Skin epidermis (tissue), 12 donors: ENCODE measurements at regions not wholly inside any gene's neighbourhood (a gene's known extent, or its start where the extent isn't known, plus 50 kb on each side); places are given as distances from the start of the nearest gene placed in this dataset.

Experiments used
- H3K27ac ChIP-seq, 21 experiments: fragments of 200-600 bp; sonication (generic) in 11 of 21; one replicate each; pipeline ENCODE4 v1.5.0; 2020; ENCODE audit warnings: mild to moderate bottlenecking in 3 of 21, inconsistent platforms in 2 of 21, moderate library complexity in 2 of 21
- H3K4me3 ChIP-seq, 7 experiments: fragments of 200-600 bp; sonication (generic) in 2 of 7; one replicate each; pipeline ENCODE4 v1.5.0; 2020; ENCODE audit warnings: inconsistent platforms in 2 of 7, mild to moderate bottlenecking in 2 of 7, moderate library complexity in 1 of 7

GRCh38 chr7:131194070-131194865, 133.4 kb upstream of the MKLN1 start:
- no peak overlapping the region for H3K27ac ChIP-seq
- H3K4me3 ChIP-seq = no peak overlapping the region

- H3K4me3 ChIP-seq = no peak overlapping the region
- H3K27ac ChIP-seq = no peak overlapping the region
Measured at GRCh38 chr7:131196803-131197202, 130.9 kb upstream of the MKLN1 start.

GRCh38 chr7:131197920-131198615, 129.6 kb upstream of the MKLN1 start:
- H3K27ac ChIP-seq = no peak overlapping the region
- no peak overlapping the region for H3K4me3 ChIP-seq

- H3K4me3 ChIP-seq = no peak overlapping the region
- H3K27ac ChIP-seq = peak overlapping the region in 9 of 21 experiments; percentile 4 to 86 (median 68)
Measured at GRCh38 chr7:131202451-131202850, 125.2 kb upstream of the MKLN1 start.

GRCh38 chr7:131203291-131203976, 124.2 kb upstream of the MKLN1 start:
- Histone ChIP-seq H3K4me3 (no peak overlapping the region), H3K27ac (peak overlapping the region in 13 of 21 experiments; percentile 20 to 86 (median 48))

- Histone ChIP-seq H3K4me3 (no peak overlapping the region), H3K27ac (no peak overlapping the region)
Measured at GRCh38 chr7:131208777-131209176, 118.9 kb upstream of the MKLN1 start.

- Histone ChIP-seq H3K27ac (no peak overlapping the region), H3K4me3 (no peak overlapping the region)
Measured at GRCh38 chr7:131210618-131211017, 117.1 kb upstream of the MKLN1 start.

- Histone ChIP-seq H3K27ac (no peak overlapping the region), H3K4me3 (no peak overlapping the region)
Measured at GRCh38 chr7:131211500-131211899, 116.2 kb upstream of the MKLN1 start.

GRCh38 chr7:131212114-131212513, 115.6 kb upstream of the MKLN1 start:
- Histone ChIP-seq H3K27ac (no peak overlapping the region), H3K4me3 (no peak overlapping the region)

GRCh38 chr7:131218727-131219128, 108.9 kb upstream of the MKLN1 start:
- Histone ChIP-seq H3K27ac (peak overlapping the region in 2 of 21 experiments; percentile 45 to 46), H3K4me3 (no peak overlapping the region)

GRCh38 chr7:131219312-131220041, 108.2 kb upstream of the MKLN1 start:
- Histone ChIP-seq H3K27ac (peak overlapping the region in 6 of 21 experiments; percentile 22 to 46 (median 40)), H3K4me3 (no peak overlapping the region)

GRCh38 chr7:131221061-131221460, 106.6 kb upstream of the MKLN1 start:
- no peak overlapping the region for H3K4me3 ChIP-seq
- H3K27ac ChIP-seq = no peak overlapping the region

GRCh38 chr7:131222171-131222570, 105.5 kb upstream of the MKLN1 start:
- no peak overlapping the region for H3K4me3 ChIP-seq
- H3K27ac ChIP-seq = no peak overlapping the region

- Histone ChIP-seq H3K27ac (no peak overlapping the region), H3K4me3 (no peak overlapping the region)
Measured at GRCh38 chr7:131223151-131223550, 104.5 kb upstream of the MKLN1 start.

GRCh38 chr7:131224996-131225395, 102.7 kb upstream of the MKLN1 start:
- Histone ChIP-seq H3K27ac (peak overlapping the region in 14 of 21 experiments; percentile 18 to 80 (median 64)), H3K4me3 (no peak overlapping the region)

- Histone ChIP-seq H3K4me3 (no peak overlapping the region), H3K27ac (peak overlapping the region in 15 of 21 experiments; percentile 28 to 80 (median 65))
Measured at GRCh38 chr7:131225619-131226513, 101.8 kb upstream of the MKLN1 start.

- Histone ChIP-seq H3K4me3 (no peak overlapping the region), H3K27ac (peak overlapping the region in 12 of 21 experiments; percentile 34 to 80 (median 71))
Measured at GRCh38 chr7:131226514-131226865, 101.2 kb upstream of the MKLN1 start.

- peak overlapping the region in 13 of 21 experiments; percentile 0 to 78 (median 62) for H3K27ac ChIP-seq
- no peak overlapping the region for H3K4me3 ChIP-seq
Measured at GRCh38 chr7:131231381-131232220, 96.1 kb upstream of the MKLN1 start.
